ENCODE measurements at regions not wholly inside any gene's neighbourhood (a gene's known extent, or its start where the extent isn't known, plus 50 kb on each side); places are given as distances from the start of the nearest gene placed in this dataset.
"Not testable (repeated sequence)": the region's sequence is repeated elsewhere in the genome, so short reads cannot be mapped to it uniquely, and the experiment has no call there.

GRCh38 chr13:60265566-60265965 is 101.8 kb upstream of the DIAPH3 start:
- Histone ChIP-seq H3K4me3 (ENCODE audit: low read length) (no peak overlapping the region), H2AFZ (ENCODE audit: low read depth, low read length) (no peak overlapping the region)

GRCh38 chr13:60267498-60268202 is 103.9 kb upstream of the DIAPH3 start:
- H3K9me3 ChIP-seq (ENCODE audit: low read length) = no peaks in the 10 kb centered on the region

More at GRCh38 chr13:60265566-60265965, 101.8 kb upstream of the DIAPH3 start:
- Histone ChIP-seq H3K9me3 (ENCODE audit: low read length) (no peaks in the 10 kb centered on the region), H3K4me1 (ENCODE audit: insufficient read depth, low read length) (peaks cover 4% of the 10 kb centered on the region), H3K27me3 (ENCODE audit: insufficient read depth, low read length) (no peaks in the 10 kb centered on the region), H3K36me3 (ENCODE audit: insufficient read depth, low read length) (no peaks in the 10 kb centered on the region)

GRCh38 chr13:60268203-60268555 is 104.5 kb upstream of the DIAPH3 start:
- H3K4me3 ChIP-seq (ENCODE audit: low read length) = peak overlapping the region; percentile 60
- no peaks in the 10 kb centered on the region for H3K4me1 ChIP-seq (ENCODE audit: insufficient read depth, low read length)
- no peaks in the 10 kb centered on the region for H3K9me3 ChIP-seq (ENCODE audit: low read length)
- H3K36me3 ChIP-seq (ENCODE audit: insufficient read depth, low read length) = no peaks in the 10 kb centered on the region
- no peaks in the 10 kb centered on the region for H3K27me3 ChIP-seq (ENCODE audit: insufficient read depth, low read length)
- peak overlapping the region; percentile 64 for H2AFZ ChIP-seq (ENCODE audit: low read depth, low read length)

More at GRCh38 chr13:60267498-60268202, 103.9 kb upstream of the DIAPH3 start:
- Histone ChIP-seq H3K4me3 (ENCODE audit: low read length) (peak overlapping the region; percentile 60), H3K36me3 (ENCODE audit: insufficient read depth, low read length) (no peaks in the 10 kb centered on the region), H3K4me1 (ENCODE audit: insufficient read depth, low read length) (no peaks in the 10 kb centered on the region), H2AFZ (ENCODE audit: low read depth, low read length) (peak overlapping the region; percentile 64), H3K27me3 (ENCODE audit: insufficient read depth, low read length) (no peaks in the 10 kb centered on the region)

- Histone ChIP-seq H3K4me1 (ENCODE audit: insufficient read depth, low read length) (no peaks in the 10 kb centered on the region), H3K27me3 (ENCODE audit: insufficient read depth, low read length) (no peaks in the 10 kb centered on the region), H2AFZ (ENCODE audit: low read depth, low read length) (no peak overlapping the region), H3K36me3 (ENCODE audit: insufficient read depth, low read length) (no peaks in the 10 kb centered on the region), H3K4me3 (ENCODE audit: low read length) (no peak overlapping the region), H3K9me3 (ENCODE audit: low read length) (no peaks in the 10 kb centered on the region)
Observed at GRCh38 chr13:60273971-60274527, 110.3 kb upstream of the DIAPH3 start.

- Histone ChIP-seq H3K4me3 (ENCODE audit: low read length) (no peak overlapping the region), H3K36me3 (ENCODE audit: insufficient read depth, low read length) (no peaks in the 10 kb centered on the region), H3K27me3 (ENCODE audit: insufficient read depth, low read length) (no peaks in the 10 kb centered on the region), H3K9me3 (ENCODE audit: low read length) (no peaks in the 10 kb centered on the region), H3K4me1 (ENCODE audit: insufficient read depth, low read length) (no peaks in the 10 kb centered on the region), H2AFZ (ENCODE audit: low read depth, low read length) (no peak overlapping the region)
Observed at GRCh38 chr13:60274655-60275054, 110.9 kb upstream of the DIAPH3 start.

GRCh38 chr13:60275208-60275607 is 111.5 kb upstream of the DIAPH3 start:
- Histone ChIP-seq H3K9me3 (ENCODE audit: low read length) (no peaks in the 10 kb centered on the region), H3K4me1 (ENCODE audit: insufficient read depth, low read length) (no peaks in the 10 kb centered on the region)

GRCh38 chr13:60280524-60280923 is 116.5 kb upstream of the TDRD3 start:
- not testable (repeated sequence) for H3K36me3 ChIP-seq (ENCODE audit: insufficient read depth, low read length); H3K4me1 ChIP-seq (ENCODE audit: insufficient read depth, low read length); H3K27me3 ChIP-seq (ENCODE audit: insufficient read depth, low read length); H3K4me3 ChIP-seq (ENCODE audit: low read length); H2AFZ ChIP-seq (ENCODE audit: low read depth, low read length); H3K9me3 ChIP-seq (ENCODE audit: low read length)

More at GRCh38 chr13:60275208-60275607, 111.5 kb upstream of the DIAPH3 start:
- Histone ChIP-seq H2AFZ (ENCODE audit: low read depth, low read length) (no peak overlapping the region), H3K4me3 (ENCODE audit: low read length) (no peak overlapping the region), H3K27me3 (ENCODE audit: insufficient read depth, low read length) (no peaks in the 10 kb centered on the region), H3K36me3 (ENCODE audit: insufficient read depth, low read length) (no peaks in the 10 kb centered on the region)

GRCh38 chr13:60282186-60282585 is 114.8 kb upstream of the TDRD3 start:
- Histone ChIP-seq H3K27me3 (ENCODE audit: insufficient read depth, low read length) (no peaks in the 10 kb centered on the region), H3K9me3 (ENCODE audit: low read length) (no peaks in the 10 kb centered on the region), H3K4me1 (ENCODE audit: insufficient read depth, low read length) (peaks cover 4% of the 10 kb centered on the region), H3K4me3 (ENCODE audit: low read length) (no peak overlapping the region), H2AFZ (ENCODE audit: low read depth, low read length) (no peak overlapping the region), H3K36me3 (ENCODE audit: insufficient read depth, low read length) (no peaks in the 10 kb centered on the region)

GRCh38 chr13:60282708-60283107 is 114.3 kb upstream of the TDRD3 start:
- Histone ChIP-seq H3K9me3 (ENCODE audit: low read length) (no peaks in the 10 kb centered on the region), H3K4me3 (ENCODE audit: low read length) (no peak overlapping the region), H3K36me3 (ENCODE audit: insufficient read depth, low read length) (no peaks in the 10 kb centered on the region), H3K27me3 (ENCODE audit: insufficient read depth, low read length) (no peaks in the 10 kb centered on the region), H2AFZ (ENCODE audit: low read depth, low read length) (no peak overlapping the region), H3K4me1 (ENCODE audit: insufficient read depth, low read length) (peaks cover 4% of the 10 kb centered on the region)

GRCh38 chr13:60286707-60287106 is 110.3 kb upstream of the TDRD3 start:
- Histone ChIP-seq H3K36me3 (ENCODE audit: insufficient read depth, low read length) (no peaks in the 10 kb centered on the region), H3K4me1 (ENCODE audit: insufficient read depth, low read length) (peaks cover 4% of the 10 kb centered on the region), H2AFZ (ENCODE audit: low read depth, low read length) (no peak overlapping the region), H3K9me3 (ENCODE audit: low read length) (no peaks in the 10 kb centered on the region), H3K4me3 (ENCODE audit: low read length) (no peak overlapping the region), H3K27me3 (ENCODE audit: insufficient read depth, low read length) (no peaks in the 10 kb centered on the region)

GRCh38 chr13:60288569-60288968 is 108.5 kb upstream of the TDRD3 start:
- peaks cover 4% of the 10 kb centered on the region for H3K4me1 ChIP-seq (ENCODE audit: insufficient read depth, low read length)
- H3K36me3 ChIP-seq (ENCODE audit: insufficient read depth, low read length) = no peaks in the 10 kb centered on the region
- H3K9me3 ChIP-seq (ENCODE audit: low read length) = no peaks in the 10 kb centered on the region

GRCh38 chr13:60303166-60303565 is 93.9 kb upstream of the TDRD3 start:
- Histone ChIP-seq H3K4me3 (ENCODE audit: low read length) (no peak overlapping the region), H3K36me3 (ENCODE audit: insufficient read depth, low read length) (no peaks in the 10 kb centered on the region), H3K4me1 (ENCODE audit: insufficient read depth, low read length) (no peaks in the 10 kb centered on the region), H3K9me3 (ENCODE audit: low read length) (no peaks in the 10 kb centered on the region), H3K27me3 (ENCODE audit: insufficient read depth, low read length) (no peaks in the 10 kb centered on the region), H2AFZ (ENCODE audit: low read depth, low read length) (no peak overlapping the region)

More at GRCh38 chr13:60288569-60288968, 108.5 kb upstream of the TDRD3 start:
- no peaks in the 10 kb centered on the region for H3K27me3 ChIP-seq (ENCODE audit: insufficient read depth, low read length)
- no peak overlapping the region for H2AFZ ChIP-seq (ENCODE audit: low read depth, low read length)
- no peak overlapping the region for H3K4me3 ChIP-seq (ENCODE audit: low read length)

- H2AFZ ChIP-seq (ENCODE audit: low read depth, low read length) = no peak overlapping the region
Observed at GRCh38 chr13:60311527-60311926, 85.5 kb upstream of the TDRD3 start.

More at GRCh38 chr13:60311527-60311926, 85.5 kb upstream of the TDRD3 start:
- no peaks in the 10 kb centered on the region for H3K36me3 ChIP-seq (ENCODE audit: insufficient read depth, low read length)
- H3K4me3 ChIP-seq (ENCODE audit: low read length) = no peak overlapping the region
- H3K27me3 ChIP-seq (ENCODE audit: insufficient read depth, low read length) = no peaks in the 10 kb centered on the region
- H3K9me3 ChIP-seq (ENCODE audit: low read length) = no peaks in the 10 kb centered on the region
- H3K4me1 ChIP-seq (ENCODE audit: insufficient read depth, low read length) = no peaks in the 10 kb centered on the region

Data from neuron (in vitro differentiated cells).